Vagina (tissue), 2 donors: ENCODE measurements at regions not wholly inside any gene's neighbourhood (a gene's known extent, or its start where the extent isn't known, plus 50 kb on each side); places are given as distances from the start of the nearest gene placed in this dataset.
"Not testable (repeated sequence)": the region's sequence is repeated elsewhere in the genome, so short reads cannot be mapped to it uniquely, and the experiment has no call there.

ENCODE experiments used
- CTCF ChIP-seq, 3 experiments: fragments of 450-650 bp in 2 of 3; fragments of 200-600 bp in 1 of 3; sonication (generic) in 1 of 3; IDR thresholded peaks; one replicate each; pipeline ENCODE4 v1.5.1; 2017 to 2019; ENCODE audit warnings: antibody characterized with exemption in 3 of 3, mild to moderate bottlenecking in 2 of 3, moderate library complexity in 2 of 3
- POLR2A ChIP-seq, 2 donors: fragments of 450-650 bp; IDR thresholded peaks; one replicate each; pipeline ENCODE4 v1.6.1; 2017; ENCODE audit warnings: antibody characterized with exemption in 2 of 2, mild to moderate bottlenecking in 2 of 2, moderate library complexity in 2 of 2

- TF ChIP-seq CTCF, POLR2A (IDR thresholded peaks at IDR 0.05): not testable (repeated sequence)
Measured at GRCh38 chr22:11062534-11062933, 4465.5 kb upstream of the OR11H1 start.
